Esophagus muscularis mucosa (tissue), 2 donors: ENCODE measurements at regions not wholly inside any gene's neighbourhood (a gene's known extent, or its start where the extent isn't known, plus 50 kb on each side); places are given as distances from the start of the nearest gene placed in this dataset.

Source experiments
- POLR2A ChIP-seq: fragments of 450-650 bp; IDR thresholded peaks from one replicate; pipeline ENCODE4 v1.6.1; 2017; ENCODE audit warnings: antibody characterized with exemption, moderate library complexity, mild to moderate bottlenecking, low read depth
- POLR2AphosphoS5 ChIP-seq, 2 donors: sonication (generic); formaldehyde crosslinking; IDR thresholded peaks; one replicate each; pipeline ENCODE4 v1.6.1; 2017; ENCODE audit warnings: antibody characterized with exemption in 2 of 2

DNA sequence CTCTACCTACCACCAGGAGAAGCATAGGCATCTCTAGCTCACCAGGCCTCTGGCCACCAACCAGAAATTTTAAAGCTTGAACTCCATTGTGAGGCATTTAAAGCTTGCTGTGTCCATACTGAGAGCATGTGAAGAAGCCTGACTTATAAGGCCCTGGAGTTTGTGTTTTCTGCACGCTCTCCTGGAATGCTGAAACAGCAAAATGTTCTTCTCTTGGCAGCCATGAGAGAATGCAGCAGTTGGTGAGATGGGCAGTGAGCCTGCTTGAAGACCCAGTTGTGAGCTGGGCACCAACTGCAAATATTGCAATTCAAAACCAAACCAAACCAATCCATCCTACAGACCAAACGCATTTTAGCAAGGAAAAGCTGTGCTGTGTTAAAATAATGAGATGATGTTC is 170.0 kb upstream of the IVNS1ABP start:
- TF ChIP-seq POLR2A: no peak
- no peak for TF ChIP-seq POLR2AphosphoS5 (IDR thresholded peaks at IDR 0.05)
